Stimulated activated naive CD8-positive, alpha-beta T cell treated with anti-CD3 and anti-CD28 coated beads, Interleukin-15, Interleukin-2, amounts not matched to agents 100 ng/mL and 50 ng/mL, for 24 hours (primary cell): ENCODE measurements at regions not wholly inside any gene's neighbourhood (a gene's known extent, or its start where the extent isn't known, plus 50 kb on each side); places are given as distances from the start of the nearest gene placed in this dataset.

ENCODE experiments used
- H3K27ac Mint-ChIP-seq: one replicate; pipeline ENCODE4 v1.8.0; 2021; ENCODE audit warnings: mild to moderate bottlenecking, mixed read lengths
- H3K27me3 Mint-ChIP-seq: one replicate; pipeline ENCODE4 v1.8.0; 2021; ENCODE audit warnings: mixed read lengths
- H3K36me3 Mint-ChIP-seq: one replicate; pipeline ENCODE4 v1.8.0; 2021; ENCODE audit warnings: low read depth, mixed read lengths
- H3K4me1 Mint-ChIP-seq: one replicate; pipeline ENCODE4 v1.8.0; 2021; ENCODE audit warnings: low read depth, mixed read lengths
- H3K4me3 Mint-ChIP-seq: one replicate; pipeline ENCODE4 v1.8.0; 2021; ENCODE audit warnings: mild to moderate bottlenecking, mixed read lengths
- H3K9me3 Mint-ChIP-seq: one replicate; pipeline ENCODE4 v1.8.0; 2021; ENCODE audit warnings: mixed read lengths

- Mint-ChIP-seq H3K27me3 (peaks cover 12% of the 10 kb centered on the region), H3K4me3 (no peak overlapping the region), H3K9me3 (peaks cover 11% of the 10 kb centered on the region), H3K36me3 (peaks cover 5% of the 10 kb centered on the region), H3K27ac (no peak overlapping the region), H3K4me1 (no peaks in the 10 kb centered on the region)
These were observed 103.6 kb upstream of the NEO1 start for GRCh38 chr15:72948662-72949061.

GRCh38 chr15:72947709-72948108, 104.6 kb upstream of the NEO1 start:
- no peak overlapping the region for H3K27ac Mint-ChIP-seq
- peaks cover 11% of the 10 kb centered on the region for H3K9me3 Mint-ChIP-seq
- H3K27me3 Mint-ChIP-seq: peaks cover 12% of the 10 kb centered on the region
- H3K36me3 Mint-ChIP-seq: peaks cover 5% of the 10 kb centered on the region
- H3K4me1 Mint-ChIP-seq: no peaks in the 10 kb centered on the region
- H3K4me3 Mint-ChIP-seq: no peak overlapping the region

GRCh38 chr15:72944565-72944964, 107.7 kb upstream of the NEO1 start:
- Mint-ChIP-seq H3K4me3 (no peak overlapping the region), H3K9me3 (peaks cover 11% of the 10 kb centered on the region), H3K27ac (no peak overlapping the region), H3K27me3 (peaks cover 5% of the 10 kb centered on the region), H3K4me1 (no peaks in the 10 kb centered on the region), H3K36me3 (peaks cover 5% of the 10 kb centered on the region)

- H3K4me3 Mint-ChIP-seq: no peak overlapping the region
These were observed 112.0 kb upstream of the NEO1 start for GRCh38 chr15:72940229-72940622.

GRCh38 chr15:72939514-72940228, 112.6 kb upstream of the NEO1 start:
- H3K4me1 Mint-ChIP-seq: no peaks in the 10 kb centered on the region
- no peaks in the 10 kb centered on the region for H3K36me3 Mint-ChIP-seq
- no peak overlapping the region for H3K27ac Mint-ChIP-seq
- H3K9me3 Mint-ChIP-seq: no peaks in the 10 kb centered on the region
- H3K27me3 Mint-ChIP-seq: peaks cover 16% of the 10 kb centered on the region
- H3K4me3 Mint-ChIP-seq: no peak overlapping the region

More at GRCh38 chr15:72940229-72940622, 112.0 kb upstream of the NEO1 start:
- Mint-ChIP-seq H3K27me3 (peaks cover 19% of the 10 kb centered on the region), H3K9me3 (no peaks in the 10 kb centered on the region), H3K27ac (no peak overlapping the region), H3K36me3 (no peaks in the 10 kb centered on the region), H3K4me1 (no peaks in the 10 kb centered on the region)

- Mint-ChIP-seq H3K27ac (no peak overlapping the region), H3K27me3 (peaks cover 32% of the 10 kb centered on the region), H3K4me3 (no peak overlapping the region), H3K36me3 (no peaks in the 10 kb centered on the region), H3K9me3 (no peaks in the 10 kb centered on the region), H3K4me1 (no peaks in the 10 kb centered on the region)
These were observed 115.3 kb upstream of the NEO1 start for GRCh38 chr15:72936691-72937679.

GRCh38 chr15:72936237-72936636, 116.0 kb upstream of the NEO1 start:
- H3K4me1 Mint-ChIP-seq: no peaks in the 10 kb centered on the region
- H3K9me3 Mint-ChIP-seq: no peaks in the 10 kb centered on the region
- no peaks in the 10 kb centered on the region for H3K36me3 Mint-ChIP-seq
- no peak overlapping the region for H3K27ac Mint-ChIP-seq
- H3K27me3 Mint-ChIP-seq: peaks cover 40% of the 10 kb centered on the region
- no peak overlapping the region for H3K4me3 Mint-ChIP-seq

GRCh38 chr15:72935521-72935920, 116.7 kb upstream of the NEO1 start:
- no peaks in the 10 kb centered on the region for H3K9me3 Mint-ChIP-seq
- no peaks in the 10 kb centered on the region for H3K36me3 Mint-ChIP-seq
- peaks cover 42% of the 10 kb centered on the region for H3K27me3 Mint-ChIP-seq
- H3K4me3 Mint-ChIP-seq: no peak overlapping the region
- H3K4me1 Mint-ChIP-seq: no peaks in the 10 kb centered on the region
- no peak overlapping the region for H3K27ac Mint-ChIP-seq

- H3K27ac Mint-ChIP-seq: no peak overlapping the region
- peaks cover 48% of the 10 kb centered on the region for H3K27me3 Mint-ChIP-seq
- H3K36me3 Mint-ChIP-seq: no peaks in the 10 kb centered on the region
- H3K4me1 Mint-ChIP-seq: no peaks in the 10 kb centered on the region
- no peaks in the 10 kb centered on the region for H3K9me3 Mint-ChIP-seq
- no peak overlapping the region for H3K4me3 Mint-ChIP-seq
These were observed 117.3 kb upstream of the NEO1 start for GRCh38 chr15:72934921-72935320.

- Mint-ChIP-seq H3K27me3 (peaks cover 57% of the 10 kb centered on the region), H3K9me3 (no peaks in the 10 kb centered on the region), H3K4me1 (no peaks in the 10 kb centered on the region), H3K4me3 (no peak overlapping the region), H3K27ac (no peak overlapping the region), H3K36me3 (no peaks in the 10 kb centered on the region)
These were observed 118.3 kb upstream of the NEO1 start for GRCh38 chr15:72933976-72934375.

GRCh38 chr15:72932472-72932871, 119.8 kb upstream of the NEO1 start:
- Mint-ChIP-seq H3K27ac (no peak overlapping the region), H3K36me3 (no peaks in the 10 kb centered on the region), H3K4me1 (peaks cover 2% of the 10 kb centered on the region), H3K9me3 (no peaks in the 10 kb centered on the region), H3K4me3 (no peak overlapping the region), H3K27me3 (peaks cover 60% of the 10 kb centered on the region)

- no peak overlapping the region for H3K27ac Mint-ChIP-seq
- H3K4me3 Mint-ChIP-seq: no peak overlapping the region
- no peaks in the 10 kb centered on the region for H3K9me3 Mint-ChIP-seq
- no peaks in the 10 kb centered on the region for H3K36me3 Mint-ChIP-seq
- peaks cover 4% of the 10 kb centered on the region for H3K4me1 Mint-ChIP-seq
- peaks cover 54% of the 10 kb centered on the region for H3K27me3 Mint-ChIP-seq
These were observed 124.8 kb upstream of the NEO1 start for GRCh38 chr15:72927451-72927850.

- Mint-ChIP-seq H3K4me1 (peaks cover 4% of the 10 kb centered on the region), H3K27ac (no peak overlapping the region), H3K9me3 (no peaks in the 10 kb centered on the region), H3K4me3 (no peak overlapping the region), H3K36me3 (no peaks in the 10 kb centered on the region), H3K27me3 (peaks cover 43% of the 10 kb centered on the region)
These were observed 126.6 kb upstream of the NEO1 start for GRCh38 chr15:72925661-72926060.

GRCh38 chr15:72923289-72923688, 129.0 kb upstream of the NEO1 start:
- Mint-ChIP-seq H3K27ac (no peak overlapping the region), H3K9me3 (no peaks in the 10 kb centered on the region), H3K4me1 (peaks cover 4% of the 10 kb centered on the region), H3K27me3 (peaks cover 21% of the 10 kb centered on the region), H3K4me3 (no peak overlapping the region), H3K36me3 (no peaks in the 10 kb centered on the region)

GRCh38 chr15:72920551-72920950, 131.7 kb upstream of the NEO1 start:
- no peaks in the 10 kb centered on the region for H3K4me1 Mint-ChIP-seq
- no peaks in the 10 kb centered on the region for H3K9me3 Mint-ChIP-seq
- no peak overlapping the region for H3K27ac Mint-ChIP-seq
- H3K27me3 Mint-ChIP-seq: peaks cover 6% of the 10 kb centered on the region
- no peak overlapping the region for H3K4me3 Mint-ChIP-seq
- no peaks in the 10 kb centered on the region for H3K36me3 Mint-ChIP-seq
